HL-60/S4 treated with retinoic acid at 250 ng/mL for 4 days and 3 days (cell line): ENCODE measurements at regions not wholly inside any gene's neighbourhood (a gene's known extent, or its start where the extent isn't known, plus 50 kb on each side); places are given as distances from the start of the nearest gene placed in this dataset.

Experiments used
- in situ Hi-C: fragments of 300-500 bp; cut with MboI; formaldehyde crosslinking; loops from 2 replicates; pipeline ENCODE4 v1.7.0; 2022; ENCODE audit warnings: low sequenced_read_pairs

GRCh38 chr11:127137771-127138280 lies 137.3 kb upstream of the KIRREL3 start:
- in situ Hi-C loops, result no loop called here

- in situ Hi-C loops, result no loop called here
These were observed 135.9 kb upstream of the KIRREL3 start for GRCh38 chr11:127136438-127136837.

- in situ Hi-C loops, result no loop called here
These were observed 134.7 kb upstream of the KIRREL3 start for GRCh38 chr11:127135256-127135655.

GRCh38 chr11:127133061-127133460 lies 132.5 kb upstream of the KIRREL3 start:
- in situ Hi-C loops, result no loop called here

- in situ Hi-C loops, result no loop called here
These were observed 129.8 kb upstream of the KIRREL3 start for GRCh38 chr11:127130321-127130720.

- in situ Hi-C loops, result no loop called here
These were observed 126.4 kb upstream of the KIRREL3 start for GRCh38 chr11:127126986-127127385.

- in situ Hi-C loops, result no loop called here
These were observed 118.8 kb upstream of the KIRREL3 start for GRCh38 chr11:127119356-127119755.

GRCh38 chr11:127118811-127119210 lies 118.2 kb upstream of the KIRREL3 start:
- in situ Hi-C loops, result no loop called here

- in situ Hi-C loops, result no loop called here
These were observed 116.7 kb upstream of the KIRREL3 start for GRCh38 chr11:127117231-127117739.

- in situ Hi-C loops, result no loop called here
These were observed 115.3 kb upstream of the KIRREL3 start for GRCh38 chr11:127115844-127116243.

- in situ Hi-C loops, result no loop called here
These were observed 113.5 kb upstream of the KIRREL3 start for GRCh38 chr11:127114035-127114434.

GRCh38 chr11:127110542-127110941 lies 110.0 kb upstream of the KIRREL3 start:
- in situ Hi-C loops, result no loop called here

- in situ Hi-C loops, result no loop called here
These were observed 109.4 kb upstream of the KIRREL3 start for GRCh38 chr11:127109796-127110480.

- in situ Hi-C loops, result no loop called here
These were observed 108.3 kb upstream of the KIRREL3 start for GRCh38 chr11:127108838-127109237.

GRCh38 chr11:127106938-127107337 lies 106.4 kb upstream of the KIRREL3 start:
- in situ Hi-C loops, result no loop called here

- in situ Hi-C loops, result no loop called here
These were observed 105.3 kb upstream of the KIRREL3 start for GRCh38 chr11:127105593-127106541.

- in situ Hi-C loops, result no loop called here
These were observed 103.2 kb upstream of the KIRREL3 start for GRCh38 chr11:127103586-127104388.

GRCh38 chr11:127098684-127099083 lies 98.1 kb upstream of the KIRREL3 start:
- in situ Hi-C loops, result no loop called here

- in situ Hi-C loops, result no loop called here
These were observed 80.2 kb upstream of the KIRREL3 start for GRCh38 chr11:127080735-127081134.

GRCh38 chr11:127075758-127076157 lies 75.2 kb upstream of the KIRREL3 start:
- in situ Hi-C loops, result no loop called here
